HG03196 (cell line): ENCODE measurements at regions not wholly inside any gene's neighbourhood (a gene's known extent, or its start where the extent isn't known, plus 50 kb on each side); places are given as distances from the start of the nearest gene placed in this dataset.

Experiments
- ATAC-seq: cut with Tn5 transposase; IDR thresholded peaks from one replicate; pipeline ENCODE4 v1.9.1; 2021; ENCODE audit not compliant: unreplicated experiment

GRCh38 chr5:117204926-117205869 lies 630.6 kb upstream of the SEMA6A start:
- no peak for ATAC-seq

- ATAC-seq: no peak
Observed at GRCh38 chr5:117204404-117204803, 629.8 kb upstream of the SEMA6A start.

GRCh38 chr5:117203584-117203983 lies 629.0 kb upstream of the SEMA6A start:
- no peak for ATAC-seq

GRCh38 chr5:117201001-117201400 lies 626.4 kb upstream of the SEMA6A start:
- ATAC-seq: no peak

- ATAC-seq: no peak
Observed at GRCh38 chr5:117195076-117195475, 620.5 kb upstream of the SEMA6A start.

GRCh38 chr5:117191251-117191650 lies 616.6 kb upstream of the SEMA6A start:
- no peak for ATAC-seq

GRCh38 chr5:117189784-117190183 lies 615.2 kb upstream of the SEMA6A start:
- no peak for ATAC-seq

GRCh38 chr5:117188211-117188610 lies 613.6 kb upstream of the SEMA6A start:
- no peak for ATAC-seq

- no peak for ATAC-seq
Observed at GRCh38 chr5:117186751-117187150, 612.1 kb upstream of the SEMA6A start.

GRCh38 chr5:117183326-117183725 lies 608.7 kb upstream of the SEMA6A start:
- ATAC-seq: no peak

- ATAC-seq: no peak
Observed at GRCh38 chr5:117182104-117182503, 607.5 kb upstream of the SEMA6A start.

GRCh38 chr5:117177302-117177701 lies 602.7 kb upstream of the SEMA6A start:
- ATAC-seq: no peak

- no peak for ATAC-seq
Observed at GRCh38 chr5:117165068-117165467, 590.4 kb upstream of the SEMA6A start.

- ATAC-seq: no peak
Observed at GRCh38 chr5:117161718-117162335, 587.2 kb upstream of the SEMA6A start.

GRCh38 chr5:117160391-117160790 lies 585.8 kb upstream of the SEMA6A start:
- no peak for ATAC-seq

GRCh38 chr5:117149312-117149711 lies 574.7 kb upstream of the SEMA6A start:
- ATAC-seq: no peak

- ATAC-seq: no peak
Observed at GRCh38 chr5:117144086-117144485, 569.5 kb upstream of the SEMA6A start.

- no peak for ATAC-seq
Observed at GRCh38 chr5:117143406-117143805, 568.8 kb upstream of the SEMA6A start.

- no peak for ATAC-seq
Observed at GRCh38 chr5:117138523-117138922, 563.9 kb upstream of the SEMA6A start.

GRCh38 chr5:117135851-117136250 lies 561.2 kb upstream of the SEMA6A start:
- no peak for ATAC-seq

- ATAC-seq: no peak
Observed at GRCh38 chr5:117133198-117133597, 558.6 kb upstream of the SEMA6A start.

- ATAC-seq: no peak
Observed at GRCh38 chr5:117131876-117132275, 557.3 kb upstream of the SEMA6A start.
